Progenitor cell of endocrine pancreas (in vitro differentiated cells): ENCODE measurements at regions not wholly inside any gene's neighbourhood (a gene's known extent, or its start where the extent isn't known, plus 50 kb on each side); places are given as distances from the start of the nearest gene placed in this dataset.

ENCODE experiments used
- DNase-seq: peaks from one replicate; pipeline ENCODE4 v3.0.0; 2021; ENCODE audit warnings: low spot score; ENCODE audit not compliant: unreplicated experiment
- H3K27ac Mint-ChIP-seq: 2 replicates; pipeline ENCODE4 v1.8.0; 2021; ENCODE audit warnings: mild to moderate bottlenecking, moderate library complexity, mixed read lengths
- H3K27me3 Mint-ChIP-seq: 2 replicates; pipeline ENCODE4 v1.8.0; 2021; ENCODE audit warnings: mixed read lengths
- H3K36me3 Mint-ChIP-seq: 2 replicates; pipeline ENCODE4 v1.8.0; 2022; ENCODE audit warnings: mixed read lengths; ENCODE audit not compliant: insufficient read depth
- H3K4me1 Mint-ChIP-seq: 2 replicates; pipeline ENCODE4 v1.8.0; 2021; ENCODE audit warnings: low read depth, mixed read lengths
- H3K4me3 Mint-ChIP-seq: 2 replicates; pipeline ENCODE4 v1.8.0; 2021; ENCODE audit warnings: low read depth, mild to moderate bottlenecking, moderate library complexity, mixed read lengths
- H3K9me3 Mint-ChIP-seq: 2 replicates; pipeline ENCODE4 v1.8.0; 2021; ENCODE audit warnings: low read depth, mixed read lengths
- CTCF ChIP-seq: fragments of 200-600 bp; sonication (generic); IDR thresholded peaks from one replicate; pipeline ENCODE4 v1.5.0; 2021; ENCODE audit warnings: antibody characterized with exemption, mild to moderate bottlenecking; ENCODE audit not compliant: unreplicated experiment

- Mint-ChIP-seq H3K27ac (no peak overlapping the region), H3K27me3 (no peaks in the 10 kb centered on the region), H3K4me1 (no peaks in the 10 kb centered on the region), H3K36me3 (no peaks in the 10 kb centered on the region), H3K9me3 (no peaks in the 10 kb centered on the region), H3K4me3 (no peak overlapping the region)
- DNase-seq: no peak
- TF ChIP-seq CTCF: no peak
Measured at GRCh38 chr1:87972811-87973210, 644.1 kb downstream of the LMO4 start.

- H3K27me3 Mint-ChIP-seq: no peaks in the 10 kb centered on the region
- H3K4me3 Mint-ChIP-seq: no peak overlapping the region
- H3K9me3 Mint-ChIP-seq: no peaks in the 10 kb centered on the region
- no peaks in the 10 kb centered on the region for H3K4me1 Mint-ChIP-seq
- no peaks in the 10 kb centered on the region for H3K36me3 Mint-ChIP-seq
- no peak for DNase-seq
- no peak overlapping the region for H3K27ac Mint-ChIP-seq
- no peak for TF ChIP-seq CTCF
Measured at GRCh38 chr1:87973896-87974295, 645.2 kb downstream of the LMO4 start.

GRCh38 chr1:87976316-87976715 lies 647.6 kb downstream of the LMO4 start:
- TF ChIP-seq CTCF: no peak
- Mint-ChIP-seq H3K36me3 (no peaks in the 10 kb centered on the region), H3K9me3 (no peaks in the 10 kb centered on the region), H3K27me3 (no peaks in the 10 kb centered on the region), H3K27ac (no peak overlapping the region), H3K4me1 (peaks cover 5% of the 10 kb centered on the region), H3K4me3 (no peak overlapping the region)
- DNase-seq: no peak

- Mint-ChIP-seq H3K4me3 (no peak overlapping the region), H3K36me3 (peaks cover 2% of the 10 kb centered on the region), H3K4me1 (peaks cover 5% of the 10 kb centered on the region), H3K27me3 (no peaks in the 10 kb centered on the region), H3K27ac (no peak overlapping the region), H3K9me3 (peaks cover 4% of the 10 kb centered on the region)
- no peak for DNase-seq
- TF ChIP-seq CTCF: no peak
Measured at GRCh38 chr1:87977145-87977544, 648.5 kb downstream of the LMO4 start.

GRCh38 chr1:87979079-87979478 lies 650.4 kb downstream of the LMO4 start:
- Mint-ChIP-seq H3K4me3 (no peak overlapping the region), H3K4me1 (peaks cover 6% of the 10 kb centered on the region), H3K27ac (no peak overlapping the region), H3K27me3 (no peaks in the 10 kb centered on the region), H3K9me3 (peaks cover 4% of the 10 kb centered on the region), H3K36me3 (peaks cover 2% of the 10 kb centered on the region)
- no peak for TF ChIP-seq CTCF
- no peak for DNase-seq

- H3K36me3 Mint-ChIP-seq: peaks cover 2% of the 10 kb centered on the region
- DNase-seq: no peak
- H3K9me3 Mint-ChIP-seq: peaks cover 4% of the 10 kb centered on the region
- H3K27ac Mint-ChIP-seq: peak overlapping the region; percentile 13
- H3K4me1 Mint-ChIP-seq: peaks cover 6% of the 10 kb centered on the region
- no peaks in the 10 kb centered on the region for H3K27me3 Mint-ChIP-seq
- no peak overlapping the region for H3K4me3 Mint-ChIP-seq
- TF ChIP-seq CTCF: no peak
Measured at GRCh38 chr1:87980494-87980893, 651.8 kb downstream of the LMO4 start.
